Mucosa of stomach (tissue), 1 donor: ENCODE measurements at regions not wholly inside any gene's neighbourhood (a gene's known extent, or its start where the extent isn't known, plus 50 kb on each side); places are given as distances from the start of the nearest gene placed in this dataset.
"Not testable (repeated sequence)": the region's sequence is repeated elsewhere in the genome, so short reads cannot be mapped to it uniquely, and the experiment has no call there.

Source experiments
- H3K27me3 ChIP-seq: one replicate; pipeline ENCODE4 v1.7.0; 2013; ENCODE audit warnings: mild to moderate bottlenecking, low read length; ENCODE audit not compliant: control insufficient read depth, insufficient read depth
- H3K36me3 ChIP-seq: one replicate; pipeline ENCODE4 v1.7.0; 2013; ENCODE audit warnings: low read length; ENCODE audit not compliant: control insufficient read depth, insufficient read depth
- H3K4me1 ChIP-seq: one replicate; pipeline ENCODE4 v1.7.0; 2013; ENCODE audit warnings: mild to moderate bottlenecking, low read length; ENCODE audit not compliant: control insufficient read depth, insufficient read depth
- H3K4me3 ChIP-seq: one replicate; pipeline ENCODE4 v1.7.0; 2013; ENCODE audit warnings: low read length
- H3K9ac ChIP-seq: one replicate; pipeline ENCODE4 v1.7.0; 2013; ENCODE audit warnings: mild to moderate bottlenecking, low read length, moderate library complexity
- H3K9me3 ChIP-seq: one replicate; pipeline ENCODE4 v1.7.0; 2013; ENCODE audit warnings: mild to moderate bottlenecking, low read length, moderate library complexity; ENCODE audit not compliant: control insufficient read depth
- donor health status: Pancreatic carcinoma.

DNA sequence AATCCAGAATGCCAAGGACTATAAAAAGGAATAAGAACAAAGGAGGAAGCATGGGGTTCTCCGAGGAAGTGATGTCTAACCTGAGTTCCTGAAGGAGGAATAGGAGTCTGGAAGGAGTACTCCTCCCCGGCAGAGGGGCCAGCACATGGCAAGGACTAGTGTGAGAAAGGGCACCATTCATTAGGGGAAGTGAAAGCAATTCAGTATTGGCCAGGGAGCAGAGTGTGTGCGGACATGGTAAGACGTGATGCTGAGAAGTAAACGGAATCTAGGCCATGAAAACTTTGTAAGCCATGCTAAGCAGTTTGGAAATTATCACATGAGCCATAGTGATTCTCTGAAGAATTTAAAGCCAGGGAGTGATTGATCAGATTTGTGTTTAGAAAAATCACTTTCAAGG lies 218.9 kb upstream of the PRDM1 start:
- Histone ChIP-seq H3K36me3 (no peaks in the 10 kb centered on the region), H3K27me3 (no peaks in the 10 kb centered on the region), H3K4me1 (no peaks in the 10 kb centered on the region), H3K9ac (no peak overlapping the region), H3K4me3 (no peak overlapping the region), H3K9me3 (no peaks in the 10 kb centered on the region)

DNA sequence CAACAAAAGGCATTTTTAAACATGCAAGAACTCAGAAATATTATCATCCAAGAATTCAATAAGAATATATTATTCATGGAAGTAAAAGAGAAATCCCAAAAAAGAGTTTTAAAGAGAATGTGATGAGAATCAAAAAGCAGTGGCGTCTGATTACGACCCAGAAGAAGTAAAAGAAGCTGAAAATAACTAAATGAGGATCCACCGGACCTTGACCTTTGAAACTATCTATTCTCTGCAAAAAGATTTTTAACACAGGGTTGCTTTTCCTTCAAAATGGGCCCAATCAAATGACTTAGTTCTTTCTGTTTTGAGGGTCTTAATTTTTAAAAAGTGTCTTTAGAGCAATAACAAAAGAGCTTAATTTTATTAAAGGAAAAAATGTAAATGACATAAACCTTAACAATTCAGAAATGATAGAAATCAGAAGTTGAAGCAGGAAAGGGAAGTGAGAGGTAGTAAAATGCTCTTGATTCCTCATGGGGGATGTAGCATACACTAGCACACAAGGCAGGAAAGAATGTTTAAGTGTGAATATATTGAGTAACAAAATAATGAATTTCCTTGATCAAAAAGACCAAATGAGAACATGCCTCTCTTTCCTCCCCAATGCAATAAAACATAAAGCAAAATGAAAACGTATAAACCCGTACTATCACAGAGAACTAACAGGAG lies 223.1 kb upstream of the PRDM1 start:
- Histone ChIP-seq H3K9me3 (no peaks in the 10 kb centered on the region), H3K4me3 (no peak overlapping the region), H3K4me1 (no peaks in the 10 kb centered on the region), H3K27me3 (no peaks in the 10 kb centered on the region), H3K9ac (no peak overlapping the region), H3K36me3 (no peaks in the 10 kb centered on the region)

DNA sequence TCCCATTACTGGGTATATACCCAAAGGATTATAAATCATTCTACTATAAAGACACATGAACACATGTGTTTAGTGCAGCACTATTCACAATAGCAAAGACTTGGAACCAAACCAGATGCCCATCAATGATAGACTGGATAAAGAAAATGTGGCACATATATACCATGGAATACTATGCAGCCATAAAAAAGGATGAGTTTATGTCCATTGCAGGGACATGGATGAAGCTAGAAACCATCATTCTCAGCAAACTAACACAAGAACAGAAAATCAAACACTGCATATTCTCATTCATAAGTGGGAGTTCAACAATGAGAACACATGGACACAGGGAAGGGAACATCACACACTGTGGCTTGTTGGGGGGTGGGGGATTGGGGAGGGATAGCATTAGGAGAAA lies 225.2 kb upstream of the PRDM1 start:
- not testable (repeated sequence) for H3K36me3 ChIP-seq, H3K27me3 ChIP-seq, H3K9me3 ChIP-seq, H3K4me3 ChIP-seq, H3K9ac ChIP-seq, H3K4me1 ChIP-seq

GRCh38 chr6:105859457-105859856 lies 226.7 kb upstream of the PRDM1 start:
- Histone ChIP-seq H3K9me3 (no peaks in the 10 kb centered on the region), H3K9ac (no peak overlapping the region), H3K27me3 (no peaks in the 10 kb centered on the region), H3K4me1 (no peaks in the 10 kb centered on the region), H3K4me3 (no peak overlapping the region), H3K36me3 (no peaks in the 10 kb centered on the region)

DNA sequence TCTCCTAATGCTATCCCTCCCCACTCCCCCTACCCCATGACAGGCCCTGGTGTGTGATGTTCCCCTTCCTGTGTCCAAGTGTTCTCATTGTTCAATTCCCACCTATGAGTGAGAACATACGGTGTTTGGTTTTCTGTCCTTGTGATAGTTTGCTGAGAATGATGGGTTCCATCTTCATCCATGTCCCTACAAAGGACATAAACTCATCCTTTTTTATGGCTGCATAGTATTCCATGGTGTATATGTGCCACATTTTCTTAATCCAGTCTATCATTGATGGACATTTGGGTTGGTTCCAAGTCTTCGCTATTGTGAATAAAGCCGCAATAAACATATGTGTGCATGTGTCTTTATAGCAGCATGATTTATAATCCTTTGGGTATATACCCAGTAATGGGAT lies 227.5 kb upstream of the PRDM1 start:
- H3K9ac ChIP-seq, H3K27me3 ChIP-seq, H3K4me1 ChIP-seq, H3K4me3 ChIP-seq, H3K36me3 ChIP-seq, H3K9me3 ChIP-seq: not testable (repeated sequence)

- Histone ChIP-seq H3K4me1 (no peaks in the 10 kb centered on the region), H3K4me3 (no peak overlapping the region), H3K9ac (no peak overlapping the region), H3K27me3 (no peaks in the 10 kb centered on the region), H3K9me3 (no peaks in the 10 kb centered on the region), H3K36me3 (no peaks in the 10 kb centered on the region)
Measured at GRCh38 chr6:105855433-105855832, 230.7 kb upstream of the PRDM1 start.

DNA sequence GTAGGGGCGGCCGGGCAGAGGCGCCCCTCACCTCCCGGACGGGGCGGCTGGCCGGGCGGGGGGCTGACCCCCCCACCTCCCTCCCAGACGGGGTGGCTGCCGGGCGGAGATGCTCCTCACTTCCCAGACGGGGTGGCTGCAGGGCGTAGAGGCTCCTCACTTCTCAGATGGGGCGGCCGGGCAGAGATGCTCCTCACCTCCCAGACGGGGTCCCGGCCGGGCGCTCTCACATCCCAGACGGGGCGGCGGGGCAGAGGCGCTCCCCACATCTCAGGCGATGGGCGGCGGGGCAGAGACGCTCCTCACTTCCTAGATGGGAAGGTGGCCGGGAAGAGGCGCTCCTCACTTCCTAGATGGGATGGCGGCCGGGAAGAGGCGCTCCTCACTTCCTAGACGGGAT lies 232.2 kb upstream of the PRDM1 start:
- H3K27me3 ChIP-seq, H3K9ac ChIP-seq, H3K36me3 ChIP-seq, H3K9me3 ChIP-seq, H3K4me1 ChIP-seq, H3K4me3 ChIP-seq: not testable (repeated sequence)

- H3K9me3 ChIP-seq = no peaks in the 10 kb centered on the region
- H3K9ac ChIP-seq = no peak overlapping the region
- no peak overlapping the region for H3K4me3 ChIP-seq
- H3K36me3 ChIP-seq = no peaks in the 10 kb centered on the region
- H3K27me3 ChIP-seq = no peaks in the 10 kb centered on the region
- H3K4me1 ChIP-seq = no peaks in the 10 kb centered on the region
Measured at GRCh38 chr6:105851606-105852005, 234.5 kb upstream of the PRDM1 start.

GRCh38 chr6:105851113-105851580 lies 235.0 kb upstream of the PRDM1 start:
- Histone ChIP-seq H3K9me3 (no peaks in the 10 kb centered on the region), H3K36me3 (no peaks in the 10 kb centered on the region), H3K4me1 (no peaks in the 10 kb centered on the region), H3K4me3 (no peak overlapping the region), H3K9ac (no peak overlapping the region), H3K27me3 (no peaks in the 10 kb centered on the region)

- no peaks in the 10 kb centered on the region for H3K36me3 ChIP-seq
- no peaks in the 10 kb centered on the region for H3K27me3 ChIP-seq
Measured at GRCh38 chr6:105850261-105851112, 235.6 kb upstream of the PRDM1 start.

DNA sequence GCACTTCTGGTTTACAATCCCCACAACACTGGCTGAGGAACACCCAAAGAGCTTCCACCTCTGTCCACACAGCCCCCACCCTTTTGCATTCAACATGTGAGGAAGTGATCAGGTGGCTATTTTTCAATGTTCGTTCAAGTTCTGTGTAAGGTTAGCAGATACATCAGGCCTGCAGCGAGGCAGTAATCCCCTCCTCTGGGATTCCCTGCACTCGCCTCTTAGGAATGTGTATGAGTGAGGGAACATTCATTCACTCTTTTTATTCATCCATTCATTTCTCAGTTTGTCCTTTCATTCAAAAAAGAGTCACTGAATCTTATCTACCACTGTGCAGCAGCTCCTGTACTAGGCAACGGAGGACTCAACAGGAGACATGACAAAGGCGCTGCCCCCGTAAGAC lies 236.4 kb upstream of the PRDM1 start:
- H3K9me3 ChIP-seq = no peaks in the 10 kb centered on the region
- H3K4me3 ChIP-seq = no peak overlapping the region
- no peaks in the 10 kb centered on the region for H3K27me3 ChIP-seq
- no peaks in the 10 kb centered on the region for H3K36me3 ChIP-seq
- no peak overlapping the region for H3K9ac ChIP-seq
- H3K4me1 ChIP-seq = no peaks in the 10 kb centered on the region

More at GRCh38 chr6:105850261-105851112, 235.6 kb upstream of the PRDM1 start:
- Histone ChIP-seq H3K4me1 (no peaks in the 10 kb centered on the region), H3K4me3 (no peak overlapping the region), H3K9ac (no peak overlapping the region), H3K9me3 (no peaks in the 10 kb centered on the region)

GRCh38 chr6:105847433-105847832 lies 238.7 kb upstream of the PRDM1 start:
- no peaks in the 10 kb centered on the region for H3K36me3 ChIP-seq
- no peaks in the 10 kb centered on the region for H3K4me1 ChIP-seq
- H3K9me3 ChIP-seq = no peaks in the 10 kb centered on the region
- H3K9ac ChIP-seq = no peak overlapping the region
- H3K27me3 ChIP-seq = no peaks in the 10 kb centered on the region
- no peak overlapping the region for H3K4me3 ChIP-seq
